ENCODE measurements at regions not wholly inside any gene's neighbourhood (a gene's known extent, or its start where the extent isn't known, plus 50 kb on each side); places are given as distances from the start of the nearest gene placed in this dataset.
"Not testable (repeated sequence)": the region's sequence is repeated elsewhere in the genome, so short reads cannot be mapped to it uniquely, and the experiment has no call there.

GRCh38 chr6:126667728-126668127 lies 327.8 kb downstream of the CENPW start:
- DNase-seq (ENCODE audit: low spot score): no peak

- peak; percentile 59 for DNase-seq (ENCODE audit: low spot score)
Observed at GRCh38 chr6:126672649-126673048, 332.7 kb downstream of the CENPW start.

- not testable (repeated sequence) for DNase-seq (ENCODE audit: low spot score)
Observed at GRCh38 chr6:126673749-126674148, 333.8 kb downstream of the CENPW start.

GRCh38 chr6:126682440-126682839 lies 342.5 kb downstream of the CENPW start:
- peak; percentile 13 for DNase-seq (ENCODE audit: low spot score)

GRCh38 chr6:126685182-126685581 lies 345.3 kb downstream of the CENPW start:
- DNase-seq (ENCODE audit: low spot score): no peak

- DNase-seq (ENCODE audit: low spot score): peak; percentile 18
Observed at GRCh38 chr6:126696921-126697693, 357.2 kb downstream of the CENPW start.

GRCh38 chr6:126698732-126699240 lies 358.9 kb downstream of the CENPW start:
- DNase-seq (ENCODE audit: low spot score): no peak

GRCh38 chr6:126701676-126702560 lies 362.0 kb downstream of the CENPW start:
- DNase-seq (ENCODE audit: low spot score): no peak

- DNase-seq (ENCODE audit: low spot score): peak; percentile 30
Observed at GRCh38 chr6:126716032-126716431, 376.1 kb downstream of the CENPW start.

- no peak for DNase-seq (ENCODE audit: low spot score)
Observed at GRCh38 chr6:126716826-126717509, 377.1 kb downstream of the CENPW start.

- no peak for DNase-seq (ENCODE audit: low spot score)
Observed at GRCh38 chr6:126718600-126719327, 378.8 kb downstream of the CENPW start.

GRCh38 chr6:126720304-126720703 lies 380.4 kb downstream of the CENPW start:
- no peak for DNase-seq (ENCODE audit: low spot score)

- DNase-seq (ENCODE audit: low spot score): peak; percentile 67
Observed at GRCh38 chr6:126721581-126722160, 381.8 kb downstream of the CENPW start.

- no peak for DNase-seq (ENCODE audit: low spot score)
Observed at GRCh38 chr6:126722411-126722810, 382.5 kb downstream of the CENPW start.

GRCh38 chr6:126723541-126724170 lies 383.7 kb downstream of the CENPW start:
- peak; percentile 29 for DNase-seq (ENCODE audit: low spot score)

GRCh38 chr6:126724821-126725220 lies 384.9 kb downstream of the CENPW start:
- DNase-seq (ENCODE audit: low spot score): no peak

GRCh38 chr6:126726454-126726853 lies 386.5 kb downstream of the CENPW start:
- not testable (repeated sequence) for DNase-seq (ENCODE audit: low spot score)

- no peak for DNase-seq (ENCODE audit: low spot score)
Observed at GRCh38 chr6:126738146-126738545, 380.3 kb upstream of the RSPO3 start.

- DNase-seq (ENCODE audit: low spot score): no peak
Observed at GRCh38 chr6:126738641-126739040, 379.8 kb upstream of the RSPO3 start.

- peak; percentile 18 for DNase-seq (ENCODE audit: low spot score)
Observed at GRCh38 chr6:126743076-126743475, 375.4 kb upstream of the RSPO3 start.
